Stimulated activated CD8-positive, alpha-beta memory T cell treated with anti-CD3 and anti-CD28 coated beads, Interleukin-2, amount 100 ng/mL, for 1 hour (primary cell): ENCODE measurements at regions not wholly inside any gene's neighbourhood (a gene's known extent, or its start where the extent isn't known, plus 50 kb on each side); places are given as distances from the start of the nearest gene placed in this dataset.

Experiments used
- DNase-seq, 2 donors: peaks; one replicate each; pipeline ENCODE4 v3.0.0-alpha.2; 2020; ENCODE audit warnings: low read depth in 2 of 2

- no peak for DNase-seq
These were observed 61.6 kb upstream of the KLHL29 start for GRCh38 chr2:23323198-23323916.

GRCh38 chr2:23323917-23324680 is 60.9 kb upstream of the KLHL29 start:
- no peak for DNase-seq

- no peak for DNase-seq
These were observed 58.6 kb upstream of the KLHL29 start for GRCh38 chr2:23326330-23326729.

GRCh38 chr2:23327416-23327815 is 57.6 kb upstream of the KLHL29 start:
- DNase-seq: no peak

GRCh38 chr2:23327887-23328286 is 57.1 kb upstream of the KLHL29 start:
- no peak for DNase-seq

GRCh38 chr2:23330214-23330613 is 54.8 kb upstream of the KLHL29 start:
- no peak for DNase-seq
